IMR-90 (cell line): ENCODE measurements at regions not wholly inside any gene's neighbourhood (a gene's known extent, or its start where the extent isn't known, plus 50 kb on each side); places are given as distances from the start of the nearest gene placed in this dataset.

Experiments
- BHLHE40 ChIP-seq: fragments of 150-350 bp; IDR thresholded peaks from 2 replicates; pipeline ENCODE4 v1.6.1; 2016; ENCODE audit warnings: mild to moderate bottlenecking, low read depth, low read length
- ELK1 ChIP-seq: fragments of 150-350 bp; IDR thresholded peaks from 2 replicates; pipeline ENCODE4 v1.6.1; 2016; ENCODE audit warnings: low read depth, mild to moderate bottlenecking, low read length, moderate library complexity, borderline replicate concordance
- FOS ChIP-seq: fragments of 150-350 bp; IDR thresholded peaks from 2 replicates; pipeline ENCODE4 v1.6.1; 2016; ENCODE audit warnings: low read depth, low read length
- MXI1 ChIP-seq: IDR thresholded peaks from 2 replicates; pipeline ENCODE4 v1.6.1; 2012; ENCODE audit warnings: low read depth, mild to moderate bottlenecking, low read length, moderate library complexity, borderline replicate concordance
- POLR2A ChIP-seq: IDR thresholded peaks from 2 replicates; pipeline ENCODE4 v1.6.1; 2012; ENCODE audit warnings: mild to moderate bottlenecking, low read depth, low read length
- RAD21 ChIP-seq: IDR thresholded peaks from 2 replicates; pipeline ENCODE4 v1.6.1; 2012; ENCODE audit warnings: low read length, improper control_type of control experiment
- RCOR1 ChIP-seq: IDR thresholded peaks from 2 replicates; pipeline ENCODE4 v1.6.1; 2012; ENCODE audit warnings: mild to moderate bottlenecking, low read length, improper control_type of control experiment; ENCODE audit not compliant: insufficient replicate concordance
- SMC3 ChIP-seq: fragments of 150-350 bp; IDR thresholded peaks from 2 replicates; pipeline ENCODE4 v1.6.1; 2016; ENCODE audit warnings: low read depth, mild to moderate bottlenecking, antibody characterized with exemption, low read length, moderate library complexity
- USF2 ChIP-seq: fragments of 150-350 bp; IDR thresholded peaks from 2 replicates; pipeline ENCODE4 v1.6.1; 2017; ENCODE audit warnings: mild to moderate bottlenecking, antibody characterized with exemption, low read length, low read depth
- TF ChIP-seq, protein P1 (sequence below): conservative IDR thresholded peaks from 2 replicates; pipeline ENCODE4 v1.5.1; 2012; ENCODE audit warnings: mild to moderate bottlenecking, low read depth, low read length, improper control_type of control experiment

DNA sequence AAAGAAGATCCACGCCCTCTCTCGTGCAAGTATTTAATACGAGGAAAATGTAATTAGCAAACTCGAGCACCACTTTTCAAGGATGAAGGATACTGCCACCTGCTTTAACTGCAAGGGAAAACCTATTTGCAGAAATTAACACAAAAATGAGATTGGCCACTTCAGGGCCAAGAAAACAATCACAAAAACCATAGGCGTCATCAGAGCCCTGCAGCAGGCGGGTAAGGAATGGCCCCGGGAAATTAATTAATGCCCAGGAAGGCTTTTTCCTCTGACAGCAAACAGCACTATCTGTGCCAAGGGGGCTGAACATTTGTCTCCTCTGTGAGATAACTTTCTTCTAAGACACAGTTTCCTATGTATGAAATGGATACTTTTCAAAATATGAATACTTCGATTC, 255.7 kb downstream of the CTTN start:
- TF ChIP-seq, protein P1, sequence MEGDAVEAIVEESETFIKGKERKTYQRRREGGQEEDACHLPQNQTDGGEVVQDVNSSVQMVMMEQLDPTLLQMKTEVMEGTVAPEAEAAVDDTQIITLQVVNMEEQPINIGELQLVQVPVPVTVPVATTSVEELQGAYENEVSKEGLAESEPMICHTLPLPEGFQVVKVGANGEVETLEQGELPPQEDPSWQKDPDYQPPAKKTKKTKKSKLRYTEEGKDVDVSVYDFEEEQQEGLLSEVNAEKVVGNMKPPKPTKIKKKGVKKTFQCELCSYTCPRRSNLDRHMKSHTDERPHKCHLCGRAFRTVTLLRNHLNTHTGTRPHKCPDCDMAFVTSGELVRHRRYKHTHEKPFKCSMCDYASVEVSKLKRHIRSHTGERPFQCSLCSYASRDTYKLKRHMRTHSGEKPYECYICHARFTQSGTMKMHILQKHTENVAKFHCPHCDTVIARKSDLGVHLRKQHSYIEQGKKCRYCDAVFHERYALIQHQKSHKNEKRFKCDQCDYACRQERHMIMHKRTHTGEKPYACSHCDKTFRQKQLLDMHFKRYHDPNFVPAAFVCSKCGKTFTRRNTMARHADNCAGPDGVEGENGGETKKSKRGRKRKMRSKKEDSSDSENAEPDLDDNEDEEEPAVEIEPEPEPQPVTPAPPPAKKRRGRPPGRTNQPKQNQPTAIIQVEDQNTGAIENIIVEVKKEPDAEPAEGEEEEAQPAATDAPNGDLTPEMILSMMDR: no peak
- TF ChIP-seq SMC3 (no peak), FOS (no peak), USF2 (no peak), RAD21 (no peak), POLR2A (no peak), MXI1 (no peak), RCOR1 (no peak), ELK1 (no peak), BHLHE40 (no peak)
